Heart left ventricle (tissue), 16 donors: ENCODE measurements at regions not wholly inside any gene's neighbourhood (a gene's known extent, or its start where the extent isn't known, plus 50 kb on each side); places are given as distances from the start of the nearest gene placed in this dataset.

ENCODE experiments used
- ATAC-seq, 4 donors: fragments of 200-7000 bp; cut with Tn5 transposase; one replicate each; pipeline ENCODE4 v1.9.1; 2020 to 2022; ENCODE audit warnings: moderate library complexity in 4 of 4, mild to moderate bottlenecking in 3 of 4, moderate number of reproducible peaks in 1 of 4
- DNase-seq, 5 donors: peaks; one replicate each; pipeline ENCODE4 v3.0.0-alpha.2; 2020
- H3K27ac ChIP-seq, 12 donors: fragments of 200-600 bp; sonication (generic) in 4 of 12; one replicate each; pipeline versions ENCODE4 v1.5.0 to v1.8.0; 2016 to 2022; ENCODE audit warnings: mild to moderate bottlenecking in 2 of 12
- H3K27me3 ChIP-seq, 9 donors: fragments of 200-600 bp; sonication (generic) in 2 of 9; one replicate each; pipeline versions ENCODE4 v1.5.1 to v1.8.0; 2016 to 2022; ENCODE audit warnings: mild to moderate bottlenecking in 3 of 9
- H3K36me3 ChIP-seq, 9 donors: fragments of 200-600 bp; sonication (generic) in 2 of 9; one replicate each; pipeline versions ENCODE4 v1.5.0 to v1.8.0; 2018 to 2022; ENCODE audit warnings: mild to moderate bottlenecking in 2 of 9
- H3K4me1 ChIP-seq, 12 donors: fragments of 200-600 bp; sonication (generic) in 4 of 12; one replicate each; pipeline versions ENCODE4 v1.5.0 to v1.8.0; 2016 to 2022; ENCODE audit warnings: mild to moderate bottlenecking in 3 of 12
- H3K4me3 ChIP-seq, 12 donors: fragments of 200-600 bp; sonication (generic) in 4 of 12; one replicate each; pipeline versions ENCODE4 v1.5.0 to v1.8.0; 2017 to 2022; ENCODE audit warnings: mild to moderate bottlenecking in 9 of 12, moderate library complexity in 4 of 12
- H3K9me3 ChIP-seq, 12 donors: fragments of 200-600 bp; sonication (generic) in 4 of 12; one replicate each; pipeline versions ENCODE4 v1.5.0 to v1.8.0; 2016 to 2022; ENCODE audit warnings: mild to moderate bottlenecking in 1 of 12
- POLR2A ChIP-seq, 2 donors: fragments of 450-650 bp; IDR thresholded peaks; one replicate each; pipeline ENCODE4 v1.6.1; 2017; ENCODE audit warnings: antibody characterized with exemption in 2 of 2, mild to moderate bottlenecking in 2 of 2, moderate library complexity in 2 of 2
- WGBS, 4 donors: extraction: QIAGEN DNeasy Blood & Tissue Kit in 2 of 4; methylation state at CpG; one replicate each; pipeline versions ENCODE4 v1.1.5 to v1.1.7; 2013 to 2018; 5-methylcytosine and 5-hydroxymethylcytosine counted together
- intact Hi-C, 10 donors: fragments of 100-400 bp; cut with DNase I; formaldehyde crosslinking; loops; one replicate each; pipeline versions ENCODE4 v1.11.1 to v1.14.2; 2022
- TF ChIP-seq, protein P1 (sequence below), 12 donors: fragments of 200-600 bp; sonication (generic) in 4 of 12; IDR thresholded peaks; one replicate each; pipeline versions ENCODE4 v1.5.0 to v1.8.0; 2018 to 2022; ENCODE audit warnings: antibody characterized with exemption in 12 of 12, mild to moderate bottlenecking in 5 of 12
- donor health status: ischemic (EF 13 %, LVEDD 7.1; RV severe dilation, severe dysfunction).
- donor health status: healthy with polysubstance abuse.
- donor health status: DM: no; HTN: yes; CAD: no.
- donor health status: DM: no; HTN: no; CAD: no.
- donor health status: ischemic (EF 25% LVEDD 6.9; RV normal size, moderate dysfunction).
- donor health status: ischemic (EF 25% LVEDD 5.7; RV mildly dilated, moderate dysfunction).
- donor health status: healthy.
- donor health status: DM: yes; HTN: yes; CAD: no.
- donor health status: ischemic (EF 35%, LVEDD 5.7; RV mildly dilated, moderate dysfunction).
- donor health status: nonischemic (EF 11% LVEDD 7.7; RV severe dilation, severe dysfunction).
- donor health status: DM: yes; HTN: yes; CAD: no.
- donor health status: PGD.
- donor health status: ischemic (EF 29% LVEDD 5.4; RV normal size, mild dysfunction).
- donor health status: nonischemic (EF 23%, LVEDD 6.1; RV moderate dilation, normal function).

DNA sequence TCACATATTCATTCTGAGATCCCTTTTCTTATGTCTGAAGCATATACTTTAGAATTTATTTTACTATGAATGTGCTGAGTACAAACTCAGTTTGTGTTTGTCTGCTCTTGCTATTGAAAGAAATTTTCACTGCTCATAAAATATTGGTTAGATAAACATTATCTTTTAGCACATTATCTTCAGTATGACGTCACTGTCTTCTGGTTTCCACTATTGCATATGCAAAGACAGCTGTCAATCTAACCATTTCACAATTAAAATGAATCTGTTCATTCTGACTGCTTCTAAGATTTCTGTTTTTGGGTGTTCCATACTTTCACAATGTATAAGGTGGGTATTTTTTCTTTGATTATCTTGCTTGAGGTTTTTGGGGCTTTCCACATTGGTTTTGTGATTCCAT is 526.2 kb upstream of the CDH6 start:
- DNase-seq (no peak), ATAC-seq (no peak)
- Histone ChIP-seq H3K4me3 (no peak overlapping the region), H3K4me1 (no peaks in the 10 kb centered on the region), H3K27ac (no peak overlapping the region), H3K36me3 (no peaks in the 10 kb centered on the region), H3K27me3 (no peaks in the 10 kb centered on the region), H3K9me3 (peaks cover 0 to 6% (median 0%) of the 10 kb centered on the region in 12 donors)
- TF ChIP-seq, protein P1, sequence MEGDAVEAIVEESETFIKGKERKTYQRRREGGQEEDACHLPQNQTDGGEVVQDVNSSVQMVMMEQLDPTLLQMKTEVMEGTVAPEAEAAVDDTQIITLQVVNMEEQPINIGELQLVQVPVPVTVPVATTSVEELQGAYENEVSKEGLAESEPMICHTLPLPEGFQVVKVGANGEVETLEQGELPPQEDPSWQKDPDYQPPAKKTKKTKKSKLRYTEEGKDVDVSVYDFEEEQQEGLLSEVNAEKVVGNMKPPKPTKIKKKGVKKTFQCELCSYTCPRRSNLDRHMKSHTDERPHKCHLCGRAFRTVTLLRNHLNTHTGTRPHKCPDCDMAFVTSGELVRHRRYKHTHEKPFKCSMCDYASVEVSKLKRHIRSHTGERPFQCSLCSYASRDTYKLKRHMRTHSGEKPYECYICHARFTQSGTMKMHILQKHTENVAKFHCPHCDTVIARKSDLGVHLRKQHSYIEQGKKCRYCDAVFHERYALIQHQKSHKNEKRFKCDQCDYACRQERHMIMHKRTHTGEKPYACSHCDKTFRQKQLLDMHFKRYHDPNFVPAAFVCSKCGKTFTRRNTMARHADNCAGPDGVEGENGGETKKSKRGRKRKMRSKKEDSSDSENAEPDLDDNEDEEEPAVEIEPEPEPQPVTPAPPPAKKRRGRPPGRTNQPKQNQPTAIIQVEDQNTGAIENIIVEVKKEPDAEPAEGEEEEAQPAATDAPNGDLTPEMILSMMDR (IDR thresholded peaks at IDR 0.05), result no peak
- no peak for TF ChIP-seq POLR2A (IDR thresholded peaks at IDR 0.05)
- WGBS, 4 donors, result 28 to 43% (median 32%) methylated on average over 1 of the region's 1 CpG
- intact Hi-C loops, result no loop called here

DNA sequence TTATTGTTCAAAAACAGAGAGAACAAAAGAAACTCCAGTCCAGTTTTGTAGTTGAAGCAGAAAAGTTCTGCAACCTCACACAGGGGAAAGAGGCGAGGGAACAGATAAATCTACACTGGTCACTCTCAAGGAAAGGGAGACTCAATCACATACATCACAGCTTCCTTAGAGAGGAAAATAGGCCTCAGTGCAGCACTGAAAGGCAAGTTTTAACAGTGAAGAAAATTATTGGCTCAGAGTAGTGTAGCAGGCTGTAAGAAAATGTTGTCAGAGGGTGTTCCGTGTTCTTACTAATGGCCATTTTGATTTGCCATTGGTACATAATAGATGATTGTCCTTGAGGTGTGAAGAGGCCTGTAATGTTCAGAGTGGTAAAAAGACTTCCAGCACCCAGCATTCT is 530.0 kb upstream of the CDH6 start:
- WGBS, 4 donors, result 69 to 84% (median 77%) methylated on average over 2 of the region's 2 CpGs

DNA sequence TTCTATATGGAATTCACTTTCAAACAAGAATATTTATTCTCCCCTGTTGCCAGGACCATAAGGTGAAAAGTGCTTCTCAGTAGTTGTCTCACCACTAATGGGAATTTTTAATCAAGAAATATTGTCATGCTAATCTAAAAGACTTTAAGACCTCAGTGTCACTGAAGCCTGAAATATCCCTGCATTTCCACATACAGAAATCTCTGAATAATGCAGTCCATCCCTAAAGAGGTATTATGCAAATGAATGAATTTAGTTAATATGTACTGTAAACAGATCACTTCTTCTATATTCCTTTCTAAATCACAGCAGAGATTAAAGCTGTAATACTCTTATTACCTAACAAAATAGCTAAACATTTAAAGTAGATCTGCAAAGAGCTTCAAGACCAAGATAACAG is 531.1 kb upstream of the CDH6 start:
- ATAC-seq (no peak), DNase-seq (no peak)
- Histone ChIP-seq H3K9me3 (peaks cover 0 to 3% (median 0%) of the 10 kb centered on the region in 12 donors), H3K27ac (no peak overlapping the region), H3K27me3 (no peaks in the 10 kb centered on the region), H3K4me1 (no peaks in the 10 kb centered on the region), H3K4me3 (no peak overlapping the region), H3K36me3 (no peaks in the 10 kb centered on the region)
- TF ChIP-seq, protein P1 (IDR thresholded peaks at IDR 0.05), result no peak
- TF ChIP-seq POLR2A (IDR thresholded peaks at IDR 0.05), result no peak
- intact Hi-C loops, result no loop called here

More for the DNA sequence above, 530.0 kb upstream of the CDH6 start:
- Histone ChIP-seq H3K36me3 (no peaks in the 10 kb centered on the region), H3K27ac (no peak overlapping the region), H3K27me3 (no peaks in the 10 kb centered on the region), H3K4me3 (no peak overlapping the region), H3K9me3 (peaks cover 0 to 6% (median 0%) of the 10 kb centered on the region in 12 donors), H3K4me1 (no peaks in the 10 kb centered on the region)
- intact Hi-C loops, result no loop called here
- no peak for ATAC-seq
- TF ChIP-seq, protein P1 (IDR thresholded peaks at IDR 0.05), result no peak
- no peak for TF ChIP-seq POLR2A (IDR thresholded peaks at IDR 0.05)
- DNase-seq, result no peak

DNA sequence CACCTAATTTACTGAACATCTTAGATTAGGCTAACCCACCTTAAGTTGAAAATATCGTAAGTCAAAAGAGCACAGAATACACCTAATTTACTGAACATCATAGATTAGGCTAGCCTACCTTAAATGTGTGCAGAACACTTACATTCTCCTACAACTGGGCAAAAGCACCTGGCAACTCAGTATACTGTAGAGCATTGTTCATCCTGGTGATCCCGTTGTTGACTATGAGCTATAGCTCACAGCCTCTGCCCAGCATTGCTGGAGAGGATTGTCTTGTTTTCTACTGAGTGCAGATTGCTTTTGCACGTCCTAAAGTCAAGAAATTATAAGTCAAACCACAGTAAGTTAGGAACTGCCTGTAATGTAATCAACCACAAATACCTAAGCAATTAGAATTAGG is 531.8 kb upstream of the CDH6 start:
- Histone ChIP-seq H3K27ac (no peak overlapping the region), H3K36me3 (no peaks in the 10 kb centered on the region), H3K27me3 (no peaks in the 10 kb centered on the region), H3K4me1 (no peaks in the 10 kb centered on the region), H3K9me3 (peaks cover 0 to 3% (median 0%) of the 10 kb centered on the region in 12 donors), H3K4me3 (no peak overlapping the region)
- DNase-seq (no peak), ATAC-seq (no peak)
- 54 to 62% (median 57%) methylated on average over 3 of the region's 3 CpGs for WGBS, 4 donors
- intact Hi-C loops, result no loop called here
- TF ChIP-seq, protein P1 (IDR thresholded peaks at IDR 0.05), result no peak
- TF ChIP-seq POLR2A (IDR thresholded peaks at IDR 0.05), result no peak
